Esophagus squamous epithelium (tissue), 4 donors: ENCODE measurements at regions not wholly inside any gene's neighbourhood (a gene's known extent, or its start where the extent isn't known, plus 50 kb on each side); places are given as distances from the start of the nearest gene placed in this dataset.

Experiments used
- POLR2A ChIP-seq, 4 donors: fragments of 450-650 bp; IDR thresholded peaks; one replicate each; pipeline ENCODE4 v1.6.1; 2017; ENCODE audit warnings: antibody characterized with exemption in 4 of 4, mild to moderate bottlenecking in 4 of 4, moderate library complexity in 3 of 4
- TF ChIP-seq, protein P1 (sequence below), 6 experiments: fragments of 450-650 bp in 4 of 6; fragments of 200-600 bp in 2 of 6; sonication (generic) in 2 of 6; IDR thresholded peaks; one replicate each; pipeline ENCODE4 v1.5.1; 2016 to 2019; ENCODE audit warnings: antibody characterized with exemption in 6 of 6, mild to moderate bottlenecking in 4 of 6, moderate library complexity in 4 of 6

DNA sequence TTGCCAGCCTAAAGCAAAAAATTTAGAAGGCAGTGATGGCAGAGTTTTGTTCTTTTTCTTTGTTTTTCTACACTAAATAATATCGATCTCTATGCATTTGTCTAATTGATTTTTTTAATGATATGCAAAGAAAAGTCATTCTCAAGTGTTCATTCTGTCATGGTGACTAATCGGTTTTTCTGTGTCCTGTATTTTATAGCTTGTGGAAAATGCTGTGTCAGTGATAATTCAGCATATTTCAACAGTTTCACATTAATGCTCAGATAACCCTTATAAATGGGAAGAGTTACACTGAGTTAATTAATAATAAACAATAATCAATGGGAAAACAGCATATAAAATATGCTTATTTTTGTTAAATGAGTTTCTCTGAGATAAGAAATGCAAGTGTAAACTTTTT, 824.9 kb downstream of the AMY1C start:
- TF ChIP-seq, protein P1, sequence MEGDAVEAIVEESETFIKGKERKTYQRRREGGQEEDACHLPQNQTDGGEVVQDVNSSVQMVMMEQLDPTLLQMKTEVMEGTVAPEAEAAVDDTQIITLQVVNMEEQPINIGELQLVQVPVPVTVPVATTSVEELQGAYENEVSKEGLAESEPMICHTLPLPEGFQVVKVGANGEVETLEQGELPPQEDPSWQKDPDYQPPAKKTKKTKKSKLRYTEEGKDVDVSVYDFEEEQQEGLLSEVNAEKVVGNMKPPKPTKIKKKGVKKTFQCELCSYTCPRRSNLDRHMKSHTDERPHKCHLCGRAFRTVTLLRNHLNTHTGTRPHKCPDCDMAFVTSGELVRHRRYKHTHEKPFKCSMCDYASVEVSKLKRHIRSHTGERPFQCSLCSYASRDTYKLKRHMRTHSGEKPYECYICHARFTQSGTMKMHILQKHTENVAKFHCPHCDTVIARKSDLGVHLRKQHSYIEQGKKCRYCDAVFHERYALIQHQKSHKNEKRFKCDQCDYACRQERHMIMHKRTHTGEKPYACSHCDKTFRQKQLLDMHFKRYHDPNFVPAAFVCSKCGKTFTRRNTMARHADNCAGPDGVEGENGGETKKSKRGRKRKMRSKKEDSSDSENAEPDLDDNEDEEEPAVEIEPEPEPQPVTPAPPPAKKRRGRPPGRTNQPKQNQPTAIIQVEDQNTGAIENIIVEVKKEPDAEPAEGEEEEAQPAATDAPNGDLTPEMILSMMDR (IDR thresholded peaks at IDR 0.05), result no peak
- TF ChIP-seq POLR2A (IDR thresholded peaks at IDR 0.05), result no peak
